Epithelial cell of esophagus (primary cell): ENCODE measurements at regions not wholly inside any gene's neighbourhood (a gene's known extent, or its start where the extent isn't known, plus 50 kb on each side); places are given as distances from the start of the nearest gene placed in this dataset.
"Not testable (repeated sequence)": the region's sequence is repeated elsewhere in the genome, so short reads cannot be mapped to it uniquely, and the experiment has no call there.

Experiments used
- DNase-seq: peaks from one replicate; pipeline ENCODE4 v3.0.0; 2010; ENCODE audit warnings: low read depth
- H3K4me3 ChIP-seq: 2 replicates; pipeline ENCODE4 v1.5.1; 2011; ENCODE audit warnings: mild to moderate bottlenecking, low read length, control low read depth
- CTCF ChIP-seq: IDR thresholded peaks from 2 replicates; pipeline ENCODE4 v1.5.1; 2011; ENCODE audit warnings: low read depth, mild to moderate bottlenecking, low read length, control low read depth, inconsistent platforms; ENCODE audit not compliant: insufficient read depth; ENCODE audit errors: missing control alignments

- no peak overlapping the region for H3K4me3 ChIP-seq
- DNase-seq = no peak
- no peak for TF ChIP-seq CTCF
Measured at GRCh38 chr5:112576298-112576925, 157.3 kb upstream of the EPB41L4A start.

GRCh38 chr5:112579599-112580170 is 158.0 kb upstream of the APC start:
- H3K4me3 ChIP-seq = no peak overlapping the region
- no peak for TF ChIP-seq CTCF
- no peak for DNase-seq

GRCh38 chr5:112581811-112582320 is 155.8 kb upstream of the APC start:
- no peak overlapping the region for H3K4me3 ChIP-seq
- no peak for DNase-seq
- TF ChIP-seq CTCF = no peak

GRCh38 chr5:112583166-112583565 is 154.5 kb upstream of the APC start:
- no peak for DNase-seq
- no peak for TF ChIP-seq CTCF
- no peak overlapping the region for H3K4me3 ChIP-seq

- no peak for DNase-seq
- no peak overlapping the region for H3K4me3 ChIP-seq
- no peak for TF ChIP-seq CTCF
Measured at GRCh38 chr5:112584781-112585180, 152.9 kb upstream of the APC start.

GRCh38 chr5:112586596-112587062 is 151.1 kb upstream of the APC start:
- H3K4me3 ChIP-seq = no peak overlapping the region
- DNase-seq = no peak
- no peak for TF ChIP-seq CTCF

- H3K4me3 ChIP-seq, DNase-seq: not testable (repeated sequence)
Measured at GRCh38 chr5:112590858-112591257, 146.8 kb upstream of the APC start.
